H1 (cell line): ENCODE measurements at regions not wholly inside any gene's neighbourhood (a gene's known extent, or its start where the extent isn't known, plus 50 kb on each side); places are given as distances from the start of the nearest gene placed in this dataset.

Experiments
- CTCF ChIA-PET: fragments of 300-600 bp; sonication (Branson Sonifier 250); formaldehyde crosslinking; loops from one replicate; lab custom pipeline; 2021; ENCODE audit not compliant: partially characterized antibody; lab: Charles Lee
- POLR2A ChIA-PET: fragments of 300-600 bp; sonication (Branson Sonifier 250); formaldehyde crosslinking; loops from one replicate; lab custom pipeline; 2021; ENCODE audit warnings: inconsistent platforms; ENCODE audit not compliant: partially characterized antibody; lab: Charles Lee
- DNase-seq, 2 experiments: peaks; one replicate each; pipeline versions ENCODE4 v3.0.0 to v3.0.0-alpha.2; 2010 to 2022; ENCODE audit warnings: low spot score in 2 of 2, low read depth in 1 of 2, mixed read lengths in 1 of 2
- FAIRE-seq: peaks from 2 replicates; lab custom pipeline; 2011; peaks lifted over from hg19 to GRCh38; lab: Jason Lieb, UNC
- H2AFZ ChIP-seq: 2 replicates; pipeline ENCODE4 v1.8.1; 2012; ENCODE audit warnings: low read length, inconsistent platforms
- H2AK5ac ChIP-seq: 2 replicates; pipeline ENCODE4 v1.6.1; 2013; ENCODE audit warnings: low read depth, low read length
- H2BK120ac ChIP-seq: replicated peaks from 2 replicates; pipeline ENCODE3; 2013; ENCODE audit warnings: low read depth, low read length, inconsistent platforms
- H2BK12ac ChIP-seq: 2 replicates; pipeline ENCODE4 v1.6.1; 2013; ENCODE audit warnings: low read depth, low read length
- H2BK15ac ChIP-seq: 2 replicates; pipeline ENCODE4 v1.6.1; 2013; ENCODE audit warnings: low read length
- H2BK20ac ChIP-seq: 2 replicates; pipeline ENCODE4 v1.6.1; 2013; ENCODE audit warnings: low read length
- H2BK5ac ChIP-seq: 2 replicates; pipeline ENCODE4 v1.6.1; 2013; ENCODE audit warnings: low read depth, low read length
- H3K14ac ChIP-seq: 2 replicates; pipeline ENCODE4 v1.6.1; 2013; ENCODE audit warnings: inconsistent platforms; ENCODE audit not compliant: insufficient read length
- H3K18ac ChIP-seq: 2 replicates; pipeline ENCODE4 v1.6.1; 2013; ENCODE audit warnings: low read length; ENCODE audit errors: extremely low read depth
- H3K23ac ChIP-seq: 2 replicates; pipeline ENCODE4 v1.6.1; 2013; ENCODE audit warnings: inconsistent platforms; ENCODE audit not compliant: insufficient read length
- H3K23me2 ChIP-seq: 2 replicates; pipeline ENCODE4 v1.6.1; 2013; ENCODE audit warnings: low read depth, low read length
- H3K27ac ChIP-seq: 2 replicates; pipeline ENCODE4 v1.6.1; 2011; ENCODE audit warnings: low read depth, low read length, inconsistent platforms
- H3K27me3 ChIP-seq, 4 experiments: replicated peaks in 1 of 4; 1 replicate in 1 of 4; 2 replicates in 3 of 4; pipeline versions ENCODE4 v1.6.1 to v1.8.1; 2011 to 2013; ENCODE audit warnings: low read length in 3 of 4, mild to moderate bottlenecking in 3 of 4, inconsistent platforms in 2 of 4, mixed read lengths in 2 of 4, moderate library complexity in 1 of 4; ENCODE audit not compliant: control insufficient read depth in 3 of 4, insufficient read depth in 3 of 4; ENCODE audit errors: extremely low read depth in 1 of 4
- H3K36me3 ChIP-seq, 4 experiments: 2 replicates each; pipeline versions ENCODE4 v1.6.1 to v1.8.1; 2011 to 2013; ENCODE audit warnings: mild to moderate bottlenecking in 4 of 4, low read length in 3 of 4, moderate library complexity in 2 of 4, control low read depth in 1 of 4, inconsistent platforms in 1 of 4; ENCODE audit not compliant: insufficient read depth in 4 of 4, control insufficient read depth in 2 of 4
- H3K4ac ChIP-seq: replicated peaks from 2 replicates; pipeline ENCODE3; 2013; ENCODE audit warnings: low read length, low read depth, mixed read lengths, inconsistent platforms; ENCODE audit not compliant: insufficient read length
- H3K4me1 ChIP-seq, 4 experiments: replicated peaks in 1 of 4; 1 replicate in 1 of 4; 2 replicates in 3 of 4; pipeline versions ENCODE4 v1.6.1 to v1.8.1; 2011 to 2013; ENCODE audit warnings: low read length in 3 of 4, inconsistent platforms in 2 of 4, mixed read lengths in 1 of 4; ENCODE audit not compliant: insufficient read depth in 4 of 4, control insufficient read depth in 3 of 4
- H3K4me2 ChIP-seq, 2 experiments: 2 replicates each; pipeline versions ENCODE4 v1.6.1 to v1.8.1; 2011 to 2013; ENCODE audit warnings: low read depth in 2 of 2, low read length in 2 of 2, control low read depth in 1 of 2, inconsistent platforms in 1 of 2, mild to moderate bottlenecking in 1 of 2; ENCODE audit not compliant: insufficient read depth in 1 of 2
- H3K4me3 ChIP-seq, 4 experiments: fragments of 200-600, 300-600 bp in 1 of 4; sonication (generic), shearing (Covaris generic), sonication (Bioruptor Twin) in 1 of 4; 2 replicates each; pipeline versions ENCODE4 v1.5.1 to v1.8.1; 2011 to 2016; ENCODE audit warnings: low read length in 4 of 4, low read depth in 3 of 4, control low read depth in 2 of 4, inconsistent platforms in 2 of 4, mild to moderate bottlenecking in 2 of 4, mixed read lengths in 1 of 4, moderate library complexity in 1 of 4; ENCODE audit not compliant: insufficient read depth in 2 of 4; ENCODE audit errors: extremely low read depth in 1 of 4
- H3K56ac ChIP-seq: replicated peaks from 2 replicates; pipeline ENCODE3; 2013; ENCODE audit warnings: low read depth, mild to moderate bottlenecking, mixed read lengths, low read length, inconsistent platforms; ENCODE audit not compliant: insufficient read length
- H3K79me1 ChIP-seq: 2 replicates; pipeline ENCODE4 v1.6.1; 2013; ENCODE audit warnings: low read depth, low read length, control low read depth
- H3K79me2 ChIP-seq, 2 experiments: 2 replicates each; pipeline versions ENCODE4 v1.6.1 to v1.8.1; 2012 to 2013; ENCODE audit warnings: low read length in 2 of 2, mild to moderate bottlenecking in 2 of 2, inconsistent platforms in 1 of 2; ENCODE audit not compliant: insufficient read depth in 2 of 2, control insufficient read depth in 1 of 2
- H3K9ac ChIP-seq, 4 experiments: replicated peaks in 1 of 4; 1 replicate in 1 of 4; 2 replicates in 3 of 4; pipeline versions ENCODE4 v1.6.1 to v1.8.1; 2011 to 2013; ENCODE audit warnings: low read depth in 3 of 4, low read length in 3 of 4, control low read depth in 2 of 4, mild to moderate bottlenecking in 2 of 4, moderate library complexity in 2 of 4, inconsistent platforms in 1 of 4; ENCODE audit errors: extremely low read depth in 1 of 4
- H3K9me3 ChIP-seq, 2 experiments: 2 replicates each; pipeline versions ENCODE4 v1.6.1 to v1.8.1; 2012 to 2013; ENCODE audit warnings: mild to moderate bottlenecking in 2 of 2, moderate library complexity in 2 of 2, control low read depth in 1 of 2, inconsistent platforms in 1 of 2, low read depth in 1 of 2, low read length in 1 of 2, mixed read lengths in 1 of 2; ENCODE audit not compliant: insufficient read depth in 2 of 2
- H4K20me1 ChIP-seq, 2 experiments: replicated peaks in 1 of 2; 2 replicates each; pipeline versions ENCODE3 to v1.8.1; 2011 to 2013; ENCODE audit warnings: inconsistent platforms in 2 of 2, low read length in 2 of 2, mild to moderate bottlenecking in 1 of 2; ENCODE audit not compliant: insufficient read depth in 2 of 2, control insufficient read depth in 1 of 2
- H4K5ac ChIP-seq: 2 replicates; pipeline ENCODE4 v1.6.1; 2013; ENCODE audit warnings: low read length, low read depth, mixed read lengths, inconsistent platforms; ENCODE audit not compliant: insufficient read length
- H4K8ac ChIP-seq: 2 replicates; pipeline ENCODE4 v1.8.0; 2013; ENCODE audit warnings: mild to moderate bottlenecking, moderate library complexity, low read length, inconsistent platforms; ENCODE audit not compliant: insufficient read depth; ENCODE audit errors: extremely low read depth
- H4K91ac ChIP-seq: replicated peaks from 2 replicates; pipeline ENCODE3; 2013; ENCODE audit warnings: low read length, mixed read lengths, inconsistent platforms; ENCODE audit not compliant: insufficient read length
- ATF3 ChIP-seq: IDR thresholded peaks from 2 replicates; pipeline ENCODE4 v1.6.1; 2011; ENCODE audit warnings: low read depth, mild to moderate bottlenecking, low read length; ENCODE audit not compliant: insufficient read depth
- BACH1 ChIP-seq: IDR thresholded peaks from 2 replicates; pipeline ENCODE4 v1.6.1; 2012; ENCODE audit warnings: low read length, improper control_type of control experiment
- BRCA1 ChIP-seq: IDR thresholded peaks from 2 replicates; pipeline ENCODE4 v1.6.1; 2012; ENCODE audit warnings: low read depth, low read length, improper control_type of control experiment
- CHD2 ChIP-seq: IDR thresholded peaks from 2 replicates; pipeline ENCODE4 v1.6.1; 2012; ENCODE audit warnings: low read length, improper control_type of control experiment
- CREB1 ChIP-seq: IDR thresholded peaks from 2 replicates; pipeline ENCODE4 v1.6.1; 2012; ENCODE audit warnings: inconsistent platforms
- CTBP2 ChIP-seq: IDR thresholded peaks from 2 replicates; pipeline ENCODE4 v1.7.0; 2011; ENCODE audit warnings: borderline replicate concordance, mild to moderate bottlenecking, moderate library complexity, mixed read lengths, low read length; ENCODE audit not compliant: insufficient read depth, insufficient read length
- FOSL1 ChIP-seq: IDR thresholded peaks from 2 replicates; pipeline ENCODE4 v1.6.1; 2011; ENCODE audit warnings: mild to moderate bottlenecking, low read depth, low read length, moderate library complexity; ENCODE audit not compliant: insufficient read depth
- JUN ChIP-seq: IDR thresholded peaks from 2 replicates; pipeline ENCODE4 v1.6.1; 2011; ENCODE audit warnings: low read depth, mild to moderate bottlenecking, improper control_type of control experiment, low read length
- NANOG ChIP-seq: IDR thresholded peaks from 2 replicates; pipeline ENCODE4 v1.6.1; 2011; ENCODE audit warnings: low read length, low read depth, mild to moderate bottlenecking, inconsistent platforms; ENCODE audit not compliant: insufficient read depth, poor library complexity, severe bottlenecking
- TBP ChIP-seq: IDR thresholded peaks from 2 replicates; pipeline ENCODE4 v1.6.1; 2011; ENCODE audit warnings: low read depth, low read length, improper control_type of control experiment
- WGBS, 2 experiments: shearing (Covaris generic) in 1 of 2; methylation state at CpG; one replicate each; pipeline versions ENCODE4 v1.1.6 to v1.1.7; 2013 to 2015; ENCODE audit warnings: low lambda C conversion rate in 2 of 2, mixed read lengths in 2 of 2, inconsistent platforms in 1 of 2, low coverage in 1 of 2, missing lambda C conversion rate in 1 of 2; ENCODE audit not compliant: insufficient replicate concordance in 2 of 2, insufficient coverage in 1 of 2, insufficient read length in 1 of 2; ENCODE audit errors: extremely low coverage in 1 of 2, missing lambda C conversion rate in 1 of 2; 5-methylcytosine and 5-hydroxymethylcytosine counted together
- TF ChIP-seq, protein P1 (sequence below): IDR thresholded peaks from 2 replicates; pipeline ENCODE4 v1.6.1; 2011; ENCODE audit warnings: low read length, improper control_type of control experiment

DNA sequence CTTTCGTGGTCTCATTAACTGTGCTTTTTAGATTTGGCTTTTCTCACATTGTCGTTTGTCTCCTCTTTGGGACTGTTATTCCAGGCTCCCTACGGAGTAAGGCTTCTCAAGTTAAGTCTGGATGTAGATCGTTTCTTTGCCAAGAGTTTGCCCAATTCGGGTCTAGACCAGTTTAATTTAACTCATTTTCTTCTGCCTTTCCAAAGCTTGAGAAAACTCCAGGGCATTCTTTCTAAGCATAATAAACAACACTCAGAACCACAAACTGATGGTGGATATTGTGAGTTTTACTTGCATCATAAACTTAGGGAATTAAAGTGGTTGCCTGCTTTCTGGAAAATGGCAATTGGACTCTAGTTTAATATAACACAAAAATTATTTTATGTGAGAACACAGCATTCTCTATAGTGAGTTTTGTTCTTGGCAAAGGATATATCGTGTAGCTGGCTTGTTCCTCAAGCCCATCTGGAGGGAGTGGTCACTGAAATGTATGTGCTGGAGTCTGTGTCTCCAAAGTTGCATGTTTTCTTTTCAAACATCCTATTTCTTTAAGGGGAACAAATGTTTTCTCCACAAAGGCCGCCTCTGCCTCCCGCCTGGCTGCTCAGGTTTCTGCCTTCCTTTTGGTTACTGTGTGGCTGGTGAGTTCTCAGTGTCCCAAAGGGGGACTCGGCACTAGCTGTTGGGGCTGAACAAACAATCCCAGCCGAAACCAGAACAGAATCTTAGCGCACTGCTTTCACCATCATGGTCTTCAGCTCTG is 211.3 kb upstream of the FBN2 start:
- Histone ChIP-seq H3K4ac (no peak overlapping the region), H3K18ac (no peak overlapping the region), H3K14ac (no peak overlapping the region), H3K27ac (no peak overlapping the region), H3K4me1 (no peaks in the 10 kb centered on the region; a peak in 1 of 7 replicates), H3K56ac (no peak overlapping the region), H2BK15ac (no peak overlapping the region), H2BK12ac (no peak overlapping the region), H3K23me2 (no peaks in the 10 kb centered on the region), H4K91ac (no peak overlapping the region), H3K4me3 (no peak overlapping the region; a peak in 1 of 8 replicates), H3K9ac (no peak overlapping the region), H3K23ac (no peak overlapping the region), H2BK5ac (no peak overlapping the region), H4K5ac (no peak overlapping the region), H3K79me1 (no peaks in the 10 kb centered on the region), H2BK20ac (no peak overlapping the region), H3K27me3 (no peaks in the 10 kb centered on the region), H3K36me3 (no peaks in the 10 kb centered on the region), H3K79me2 (no peaks in the 10 kb centered on the region), H2AK5ac (no peak overlapping the region), H3K4me2 (no peak overlapping the region), H2AFZ (peak overlapping the region; percentile 82; the same call in 1 of the 2 replicates), H3K9me3 (no peaks in the 10 kb centered on the region), H4K20me1 (no peaks in the 10 kb centered on the region), H2BK120ac (no peak overlapping the region), H4K8ac (no peak overlapping the region)
- ChIA-PET POLR2A (no interaction called here), CTCF (interaction anchor here (1.0 to 1.2 kb wide), 2 partner anchors 9 to 74 kb away, joined by 3 to 4 read pairs; no protein-coding TSS in a partner anchor)
- FAIRE-seq (peak; percentile 39), DNase-seq (no peak)
- 79% methylated on average over 11 of the region's 11 CpGs; no CpG with 5 or more reads in 1 of the 2 experiments for WGBS, 2 experiments
- TF ChIP-seq FOSL1 (no peak), BACH1 (no peak), JUN (no peak), NANOG (no peak), CHD2 (no peak), TBP (no peak), CREB1 (no peak), ATF3 (no peak), CTBP2 (no peak), BRCA1 (no peak)
- TF ChIP-seq, protein P1, sequence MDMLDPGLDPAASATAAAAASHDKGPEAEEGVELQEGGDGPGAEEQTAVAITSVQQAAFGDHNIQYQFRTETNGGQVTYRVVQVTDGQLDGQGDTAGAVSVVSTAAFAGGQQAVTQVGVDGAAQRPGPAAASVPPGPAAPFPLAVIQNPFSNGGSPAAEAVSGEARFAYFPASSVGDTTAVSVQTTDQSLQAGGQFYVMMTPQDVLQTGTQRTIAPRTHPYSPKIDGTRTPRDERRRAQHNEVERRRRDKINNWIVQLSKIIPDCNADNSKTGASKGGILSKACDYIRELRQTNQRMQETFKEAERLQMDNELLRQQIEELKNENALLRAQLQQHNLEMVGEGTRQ: no peak
